GM21529 (cell line): ENCODE measurements at regions not wholly inside any gene's neighbourhood (a gene's known extent, or its start where the extent isn't known, plus 50 kb on each side); places are given as distances from the start of the nearest gene placed in this dataset.

Experiments
- ATAC-seq: cut with Tn5 transposase; IDR thresholded peaks from one replicate; pipeline ENCODE4 v1.9.1; 2021; ENCODE audit not compliant: unreplicated experiment

DNA sequence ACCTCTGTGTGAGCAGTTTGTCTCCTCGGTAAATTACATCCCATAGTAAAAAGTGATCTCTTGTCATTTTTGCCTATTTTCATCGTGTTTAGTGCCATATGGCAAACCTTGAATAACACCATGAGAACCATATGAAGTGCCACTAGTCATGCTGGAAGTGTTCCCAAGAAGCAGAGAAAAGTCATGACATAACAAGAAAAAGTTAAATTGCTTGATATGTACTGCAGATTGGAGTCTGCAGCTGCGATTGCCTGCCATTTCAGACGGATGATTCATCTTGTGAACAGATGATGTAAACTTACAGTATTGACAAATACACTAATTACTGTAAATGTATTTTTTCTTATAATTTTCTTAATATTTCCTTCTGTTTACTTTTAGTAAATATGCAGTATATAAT, 846.7 kb downstream of the BCL11A start:
- ATAC-seq: no peak

DNA sequence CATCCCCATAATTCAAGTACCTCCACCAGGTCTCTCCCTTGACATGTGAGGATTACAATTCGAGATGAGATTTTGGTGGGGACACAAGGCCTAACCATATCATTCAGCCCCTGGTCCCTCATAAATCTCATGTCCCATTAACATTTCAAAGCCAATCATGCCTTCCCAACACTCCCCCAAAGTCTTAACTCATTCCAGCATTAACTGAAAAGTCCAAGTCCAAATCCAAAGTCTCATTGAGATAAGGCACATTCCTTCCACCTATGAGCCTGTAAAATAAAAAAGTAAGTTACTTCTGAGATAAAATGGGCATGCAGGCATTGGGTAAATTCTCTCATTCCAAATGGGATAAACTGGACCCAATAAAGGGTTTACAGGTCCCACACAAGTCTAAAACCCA, 849.7 kb downstream of the BCL11A start:
- no peak for ATAC-seq

DNA sequence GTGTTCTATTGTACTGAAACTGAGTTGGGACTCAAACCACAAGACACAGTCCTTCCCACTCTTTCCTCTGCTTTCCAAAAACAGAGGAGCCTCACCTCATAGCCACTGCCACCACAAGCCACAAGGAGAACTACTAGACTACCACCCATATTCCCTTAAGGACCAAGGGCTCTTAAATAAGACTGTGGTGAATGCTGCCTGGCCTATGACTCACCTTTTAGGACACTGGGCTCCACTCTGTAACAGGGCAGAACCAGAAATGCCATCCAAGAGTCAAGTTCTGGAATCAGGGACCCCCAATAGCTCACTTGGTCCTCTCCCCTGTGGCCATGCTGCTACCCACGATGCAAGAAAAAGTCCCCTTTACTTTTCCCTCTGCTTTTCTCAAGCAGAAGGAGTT, 851.4 kb downstream of the BCL11A start:
- no peak for ATAC-seq

DNA sequence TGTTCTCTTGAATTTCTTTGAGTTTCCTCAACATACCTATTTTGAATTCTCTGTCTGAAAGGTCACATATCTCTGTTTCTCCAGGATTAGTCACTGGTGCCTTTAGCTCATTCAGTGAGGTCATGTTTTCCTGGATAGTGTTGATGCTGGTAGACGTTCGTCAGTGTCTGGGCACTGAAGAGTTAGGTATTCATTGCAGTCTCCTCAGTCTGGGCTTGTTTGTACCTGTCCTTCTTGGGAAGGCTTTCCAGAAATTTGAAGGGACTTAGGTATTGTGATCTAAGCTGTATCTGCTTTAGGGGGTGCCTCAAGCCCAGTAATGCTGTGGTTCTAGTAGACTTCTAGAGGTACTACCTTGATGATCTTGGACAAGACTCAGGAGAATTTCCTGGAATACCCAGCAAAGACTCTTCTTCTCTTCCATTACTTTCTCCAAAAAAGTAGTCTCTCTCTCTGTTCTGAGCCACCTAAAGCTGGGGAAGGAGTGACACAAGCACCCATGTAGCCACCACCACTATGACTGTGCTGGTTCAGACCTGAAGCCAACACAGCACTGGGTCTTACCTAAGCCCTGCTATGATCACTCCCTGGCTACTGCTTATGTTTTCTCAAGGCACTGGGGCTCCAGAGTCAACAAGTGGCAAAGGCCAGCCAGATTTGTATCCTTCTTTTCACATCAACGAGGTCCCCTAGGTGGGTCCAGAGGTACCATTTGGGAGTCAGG, 852.0 kb downstream of the BCL11A start:
- ATAC-seq: no peak

DNA sequence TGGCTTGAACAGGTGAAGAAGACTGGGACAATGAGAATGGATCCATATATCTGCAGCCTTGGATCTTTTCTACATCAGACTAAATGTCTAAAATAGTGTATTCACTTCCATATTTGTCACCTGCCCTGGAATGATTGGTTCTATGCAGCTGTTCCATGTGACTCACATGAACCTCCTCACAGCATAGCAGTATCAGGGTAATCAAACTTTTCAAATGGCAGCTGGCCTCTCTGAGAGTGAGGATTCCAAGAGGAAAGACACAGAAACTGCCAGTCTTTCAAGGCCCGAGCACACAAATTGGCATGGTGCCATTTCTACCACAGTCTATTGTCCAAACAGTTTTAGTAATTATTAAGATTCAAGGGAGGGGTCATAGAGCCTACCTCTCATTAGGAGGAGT, 859.3 kb downstream of the BCL11A start:
- ATAC-seq: no peak

DNA sequence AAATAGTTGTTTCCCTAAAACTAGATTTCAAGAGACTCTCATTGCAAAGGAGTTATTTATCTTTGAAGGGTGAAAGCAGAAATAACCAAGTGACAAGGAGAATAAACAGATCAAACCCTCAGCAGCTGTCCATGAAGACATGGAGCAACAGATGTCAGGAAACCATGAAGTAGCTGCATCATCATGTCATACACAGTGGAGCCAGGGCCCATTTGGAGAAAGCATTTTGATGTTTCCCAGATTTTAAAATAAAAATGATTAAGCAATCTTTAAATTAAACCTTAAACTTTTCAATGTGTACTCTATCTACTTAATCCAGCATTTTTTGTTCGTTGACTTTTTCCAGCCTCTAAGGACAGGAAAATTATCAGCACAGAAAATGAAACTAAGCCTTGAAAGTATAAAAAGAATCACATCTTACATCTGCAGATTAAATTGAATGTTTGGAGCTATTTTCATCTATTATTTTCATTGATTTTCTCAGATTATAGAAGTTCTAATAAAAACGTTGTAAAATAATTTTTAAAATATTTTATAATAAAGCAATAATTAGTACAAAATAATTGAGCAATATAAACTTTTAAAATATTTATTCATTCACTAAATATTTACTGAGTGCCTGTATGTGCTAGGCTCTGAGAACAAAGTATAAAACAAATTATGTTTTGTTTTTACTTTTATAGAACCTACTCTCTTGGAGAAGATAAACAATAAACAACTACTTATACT, 860.1 kb downstream of the BCL11A start:
- ATAC-seq: no peak

DNA sequence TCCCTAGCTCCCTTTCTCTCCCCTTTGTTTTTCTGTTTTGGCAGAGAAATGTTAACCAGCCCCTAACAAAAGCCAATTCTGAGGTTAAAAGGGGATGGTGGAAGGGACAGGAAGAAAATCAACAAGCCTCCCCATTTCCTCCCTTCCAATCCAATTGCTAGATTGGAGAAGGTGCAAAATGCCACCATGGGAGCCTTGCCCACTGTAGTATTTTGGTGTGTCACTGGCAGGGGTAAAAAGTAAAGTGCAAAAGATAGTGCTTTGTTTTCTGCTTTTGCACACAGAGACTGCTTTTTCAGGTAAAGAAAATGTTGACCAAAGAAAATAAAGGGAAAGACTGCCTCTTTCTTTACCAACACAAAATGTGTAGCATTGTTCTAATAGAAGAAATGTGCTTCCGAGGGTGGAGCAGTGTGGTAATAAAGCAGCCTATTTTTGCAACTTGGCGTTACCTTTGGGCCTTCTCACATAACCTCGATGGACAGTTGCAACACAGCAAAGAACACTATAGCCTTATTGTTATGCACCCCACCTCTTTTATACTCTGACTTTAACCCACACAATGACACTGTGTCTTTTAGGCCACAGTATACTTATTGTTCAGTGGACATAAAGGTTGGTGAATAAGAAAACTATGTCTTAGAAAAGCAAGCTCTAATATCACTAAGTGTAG, 861.8 kb downstream of the BCL11A start:
- no peak for ATAC-seq

DNA sequence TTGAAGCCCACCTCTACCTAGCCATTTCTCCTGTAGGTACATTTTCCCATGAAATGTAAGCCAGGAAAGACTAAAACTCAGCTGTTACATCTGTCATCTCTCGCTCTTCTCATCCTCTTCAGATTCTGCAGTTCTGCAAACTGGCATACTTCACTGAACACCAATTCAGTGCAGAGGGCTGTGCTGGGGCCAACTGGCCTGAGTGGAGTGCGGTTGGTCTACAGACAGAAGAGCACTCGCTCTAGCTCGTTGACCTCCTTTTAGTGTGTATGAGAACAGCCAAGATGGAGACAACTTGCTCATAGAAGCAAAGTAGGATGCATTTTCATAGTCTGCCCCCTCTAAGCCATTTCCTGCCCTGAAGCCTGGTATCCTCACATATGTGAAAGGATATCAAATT, 862.6 kb downstream of the BCL11A start:
- no peak for ATAC-seq

DNA sequence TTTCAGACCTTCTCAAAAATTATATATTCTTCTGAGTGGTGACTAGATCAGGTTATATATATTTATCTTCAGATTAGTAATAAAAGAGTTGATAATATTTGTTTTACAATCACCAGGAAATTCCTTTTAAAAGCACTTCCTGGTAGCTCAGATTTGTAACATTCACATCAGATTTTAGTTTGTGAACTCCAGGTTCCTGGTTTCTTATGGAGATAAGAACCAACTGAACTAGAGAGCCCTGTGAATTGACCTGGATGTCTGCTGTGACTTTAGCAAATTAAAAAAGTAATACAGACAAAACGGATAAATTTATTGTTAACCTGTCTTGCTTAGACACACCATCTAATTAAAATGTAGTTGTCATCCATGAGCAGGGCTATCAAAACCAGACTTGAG, 868.7 kb downstream of the BCL11A start:
- ATAC-seq: no peak

DNA sequence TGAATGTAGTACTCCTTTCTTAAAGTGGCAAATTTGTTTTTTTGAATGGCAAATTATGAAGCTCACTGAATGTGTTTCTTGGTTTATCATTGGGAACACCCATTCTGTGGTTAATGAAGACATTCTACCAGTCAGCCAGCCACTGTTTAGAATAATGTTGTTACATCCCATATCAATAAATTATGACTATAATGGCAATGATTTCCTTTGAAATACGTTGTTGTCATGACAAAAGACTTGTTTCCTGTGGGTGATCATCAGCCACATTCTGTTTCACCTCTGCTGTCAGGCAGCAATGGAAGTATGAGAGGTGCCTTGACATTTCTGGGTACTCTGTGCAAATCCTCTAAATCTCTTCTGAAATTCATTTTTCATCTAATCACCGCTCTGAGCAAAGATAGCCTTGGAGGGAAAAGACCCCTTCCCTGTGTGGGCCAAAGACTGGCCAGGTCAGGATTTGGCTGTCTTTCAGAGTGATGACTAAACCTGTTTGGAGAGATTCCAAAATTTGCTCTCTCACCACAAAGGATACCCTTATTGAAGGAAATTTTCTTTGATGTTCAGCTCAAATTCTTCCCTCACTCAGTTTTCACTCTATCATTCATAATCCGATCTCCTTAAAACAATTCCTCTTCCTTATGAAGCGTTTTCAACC, 869.2 kb downstream of the BCL11A start:
- ATAC-seq: no peak

DNA sequence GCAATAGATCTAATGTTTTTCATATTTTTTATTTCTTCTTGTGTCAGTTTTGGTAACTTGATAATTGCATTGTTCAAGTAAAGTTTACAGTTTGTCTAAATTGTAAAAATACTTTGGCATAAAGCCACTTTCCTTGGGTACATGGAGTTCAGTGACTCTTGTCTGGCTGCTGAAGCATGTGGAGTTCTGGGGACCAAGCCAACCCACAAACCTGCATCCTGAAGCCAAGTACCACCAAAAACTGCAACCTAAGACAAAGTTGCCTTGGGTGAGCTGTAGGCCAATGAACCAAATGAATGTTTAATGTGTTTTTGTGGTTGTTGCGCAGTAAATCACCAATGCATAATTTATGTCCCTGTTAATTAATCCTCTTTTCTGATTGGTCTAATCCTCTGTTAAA, 872.6 kb downstream of the BCL11A start:
- no peak for ATAC-seq

DNA sequence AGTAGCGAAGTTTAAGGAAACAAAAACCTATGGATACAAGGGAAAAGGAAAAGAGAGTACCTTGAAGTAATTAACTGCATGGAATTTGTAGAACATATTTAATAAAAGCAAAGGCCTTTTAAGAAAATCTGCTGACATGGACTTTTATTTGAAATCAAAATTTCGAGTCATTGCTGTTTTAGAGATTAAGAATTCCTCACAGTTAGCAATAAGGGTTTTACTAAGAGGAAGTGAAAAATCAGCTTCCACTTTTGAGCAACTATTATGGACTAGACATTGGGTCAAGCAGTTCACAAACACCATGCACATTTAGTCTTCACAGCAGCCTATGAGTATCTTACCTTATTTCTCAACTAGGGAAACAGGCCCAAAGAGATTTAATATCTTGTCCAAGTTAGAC, 876.3 kb downstream of the BCL11A start:
- ATAC-seq: no peak

DNA sequence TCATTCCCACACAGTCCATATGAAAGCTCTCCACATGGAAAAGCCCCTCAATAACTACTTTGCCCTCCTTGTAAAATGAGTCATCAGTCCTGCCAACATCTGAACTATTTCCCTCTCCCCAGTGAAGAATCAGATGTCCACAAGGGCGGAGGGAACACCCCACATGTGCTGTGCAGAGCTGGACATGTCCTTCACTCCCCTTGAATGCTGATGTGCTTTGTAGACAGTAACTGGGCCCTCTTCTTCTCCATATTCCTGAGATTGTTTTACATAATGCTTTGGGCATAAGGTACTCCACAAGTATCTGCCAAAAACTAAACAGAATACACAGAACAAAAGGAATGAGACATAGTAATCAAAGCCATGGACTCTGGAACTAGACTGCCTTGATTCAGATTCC, 879.4 kb downstream of the BCL11A start:
- ATAC-seq: no peak

DNA sequence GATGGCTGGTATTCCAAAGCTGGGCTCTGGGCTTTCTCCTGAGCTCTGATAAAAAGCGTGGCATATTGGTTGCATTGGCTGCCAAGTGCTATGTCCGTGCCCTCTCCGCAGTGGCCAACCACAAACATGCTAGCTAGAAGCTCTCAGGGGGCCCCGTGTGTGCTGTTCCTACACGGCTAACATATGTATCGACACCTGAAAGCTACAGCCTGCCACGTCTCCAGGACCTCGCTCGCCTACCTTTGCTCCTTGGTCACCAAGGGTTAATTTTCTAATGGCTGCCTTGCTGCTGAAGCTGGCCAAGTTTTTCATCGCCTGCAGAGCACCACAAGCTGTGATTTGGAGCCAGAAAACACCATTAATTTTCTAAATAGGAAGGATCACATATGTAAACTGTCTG, 888.4 kb downstream of the BCL11A start:
- no peak for ATAC-seq

DNA sequence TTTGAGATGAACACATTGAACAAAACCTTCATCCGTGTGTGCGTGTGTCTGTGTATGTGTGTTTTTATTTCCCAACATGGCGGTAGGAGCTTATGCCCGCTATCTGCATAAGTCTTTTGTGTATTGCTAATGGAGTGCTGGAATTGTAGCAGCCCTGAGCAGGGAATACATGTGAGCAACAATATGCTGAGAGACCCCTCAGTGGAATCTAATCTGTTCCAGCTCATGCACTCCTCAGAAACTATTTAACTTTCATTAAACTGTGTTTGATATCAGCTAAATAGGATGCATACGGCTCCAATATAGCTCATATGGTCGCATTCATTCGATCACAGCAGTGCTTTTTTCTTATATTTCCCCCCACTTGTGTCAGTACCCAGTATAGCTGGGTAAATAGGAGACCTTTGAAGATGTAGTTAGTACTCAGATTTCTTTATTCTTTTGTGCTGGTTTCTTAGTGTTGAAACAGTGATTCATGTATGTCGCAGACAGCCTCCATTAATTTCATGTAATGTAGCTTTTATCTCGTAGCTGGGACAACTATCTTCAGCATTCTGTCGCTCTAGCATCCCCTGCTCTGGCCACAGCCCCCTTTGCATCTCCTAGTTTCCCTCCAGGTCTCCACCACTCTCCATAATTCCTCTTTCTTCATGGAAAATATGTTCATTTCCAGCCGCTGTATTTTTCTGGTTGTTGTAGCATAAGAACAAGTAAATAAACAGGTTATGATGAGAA, 891.2 kb downstream of the BCL11A start:
- no peak for ATAC-seq

DNA sequence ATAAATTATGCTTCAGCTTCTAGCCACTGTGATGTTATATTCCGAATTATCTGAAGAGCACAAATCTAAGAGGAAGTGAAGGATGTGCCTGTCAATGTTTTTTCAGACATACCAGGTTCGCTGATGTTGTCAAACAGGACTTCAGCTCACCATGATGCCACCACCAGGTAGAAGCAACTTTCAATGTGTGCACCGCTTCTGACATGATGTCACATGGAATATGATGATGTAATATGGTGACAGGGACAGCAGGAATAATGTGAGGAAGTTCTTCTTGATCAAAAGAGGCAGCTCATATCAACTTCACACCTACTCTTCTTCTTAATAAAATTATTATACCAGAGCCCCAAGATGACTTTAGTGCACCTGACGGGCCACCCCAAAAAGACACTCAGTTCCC, 893.2 kb downstream of the BCL11A start:
- no peak for ATAC-seq

DNA sequence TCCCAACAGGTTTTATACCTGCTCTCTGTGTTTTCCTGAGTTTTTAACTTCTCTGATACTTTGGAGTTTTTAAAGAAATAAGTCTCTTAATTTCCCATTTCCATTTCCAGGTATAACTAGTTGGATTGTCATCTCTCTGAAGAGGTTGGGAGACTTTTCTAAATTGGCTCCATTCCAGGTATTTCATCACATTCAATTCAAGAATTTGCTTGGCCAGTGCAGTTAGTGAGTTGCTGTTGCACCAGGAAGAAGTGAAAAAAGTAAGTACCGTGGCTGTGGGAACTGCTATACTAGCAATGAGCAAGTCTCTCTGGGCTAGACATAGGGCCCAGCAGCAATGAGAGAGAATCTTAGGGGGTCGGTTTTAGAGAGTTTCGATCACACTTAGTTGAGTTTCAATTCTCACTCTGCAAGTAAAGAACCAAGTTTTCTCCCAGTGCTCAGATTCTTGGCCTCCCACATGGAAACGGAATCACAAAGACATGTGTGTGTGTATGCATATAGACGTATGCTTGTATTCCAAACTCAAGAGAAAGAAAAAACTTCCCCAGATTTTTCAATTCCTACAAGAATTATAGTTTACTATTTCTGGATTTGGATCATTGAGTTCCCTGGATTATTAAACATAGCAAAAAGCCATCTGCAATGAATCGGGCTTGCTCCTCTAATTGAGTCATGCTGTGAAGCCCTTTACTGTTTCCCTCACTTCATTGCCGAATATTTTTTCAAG, 894.4 kb downstream of the BCL11A start:
- no peak for ATAC-seq

DNA sequence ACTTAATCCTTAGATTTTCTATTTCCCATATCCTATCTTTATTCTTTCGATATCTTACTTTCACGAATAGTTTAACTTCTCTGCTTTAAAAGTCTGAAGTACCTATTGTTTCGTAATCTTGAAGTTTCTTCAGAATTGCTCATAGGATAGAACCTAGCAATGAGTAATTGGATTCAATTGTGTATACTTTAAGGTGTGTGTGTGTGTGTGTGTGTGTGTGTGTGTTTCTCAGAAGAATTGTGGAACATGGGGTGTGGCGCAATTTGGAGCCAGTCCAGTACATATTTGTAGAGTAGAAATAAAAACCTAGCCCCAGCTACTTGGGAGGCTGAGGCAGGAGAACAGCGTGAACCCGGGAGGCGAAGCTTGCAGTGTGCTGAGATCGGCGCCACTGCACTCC, 897.6 kb downstream of the BCL11A start:
- no peak for ATAC-seq

DNA sequence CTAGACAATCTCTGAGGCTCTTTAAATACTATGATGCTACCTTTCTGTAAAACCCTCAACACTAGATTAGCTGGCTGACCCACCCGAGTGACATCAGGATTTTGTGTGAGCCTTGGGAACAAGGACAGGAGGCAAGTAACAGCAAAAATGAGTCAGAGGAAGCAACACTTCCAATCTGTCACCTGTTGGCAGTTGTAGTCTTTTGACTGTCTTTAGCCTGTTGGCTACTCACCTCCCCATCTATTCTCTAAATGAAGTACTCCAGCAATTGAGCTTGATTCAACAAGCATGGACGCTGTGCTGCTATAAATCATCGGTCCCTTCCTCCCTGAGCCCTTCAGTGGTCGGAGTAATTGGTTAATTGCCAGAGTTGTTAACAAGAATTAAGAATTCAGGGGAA, 898.7 kb downstream of the BCL11A start:
- no peak for ATAC-seq

DNA sequence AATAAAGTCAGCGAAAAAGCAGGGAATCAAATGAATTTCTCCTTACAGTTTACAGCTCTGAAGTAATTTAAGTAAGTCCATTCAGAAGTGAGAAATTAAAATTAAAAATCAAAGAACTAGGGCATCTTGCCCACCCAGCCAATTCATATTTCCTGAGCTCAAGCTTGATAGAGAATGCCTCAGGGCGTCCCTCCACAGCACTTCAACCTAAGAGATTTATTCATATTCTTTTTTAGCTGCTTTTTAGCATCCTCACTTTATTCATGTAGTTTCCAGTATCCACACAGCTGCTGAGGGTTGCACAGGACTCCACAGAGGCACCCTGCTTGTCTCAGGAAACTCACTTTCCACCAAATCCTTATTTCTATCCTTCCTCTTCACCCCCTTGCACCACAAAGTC, 900.3 kb downstream of the BCL11A start:
- ATAC-seq: no peak
